Esophagus (tissue), 2 donors: ENCODE measurements at regions not wholly inside any gene's neighbourhood (a gene's known extent, or its start where the extent isn't known, plus 50 kb on each side); places are given as distances from the start of the nearest gene placed in this dataset.

Experiments
- H3K27ac ChIP-seq, 2 donors: one replicate each; pipeline ENCODE4 v1.5.1; 2013; ENCODE audit warnings: low read depth in 2 of 2, mild to moderate bottlenecking in 2 of 2, inconsistent platforms in 1 of 2, low read length in 1 of 2, moderate library complexity in 1 of 2
- H3K27me3 ChIP-seq, 2 donors: one replicate each; pipeline ENCODE4 v1.6.1; 2013; ENCODE audit warnings: low read length in 2 of 2, control low read depth in 1 of 2, mild to moderate bottlenecking in 1 of 2; ENCODE audit not compliant: insufficient read depth in 2 of 2, control insufficient read depth in 1 of 2
- H3K36me3 ChIP-seq, 2 donors: one replicate each; pipeline ENCODE4 v1.6.1; 2013; ENCODE audit warnings: low read length in 1 of 2; ENCODE audit not compliant: control insufficient read depth in 2 of 2, insufficient read depth in 2 of 2
- H3K4me1 ChIP-seq, 2 donors: one replicate each; pipeline ENCODE4 v1.6.1; 2013; ENCODE audit warnings: low read length in 1 of 2; ENCODE audit not compliant: control insufficient read depth in 2 of 2, insufficient read depth in 2 of 2
- H3K4me3 ChIP-seq, 2 donors: one replicate each; pipeline ENCODE4 v1.5.1; 2013; ENCODE audit warnings: low read length in 2 of 2, mild to moderate bottlenecking in 2 of 2, low read depth in 1 of 2, moderate library complexity in 1 of 2
- H3K9me3 ChIP-seq, 2 donors: one replicate each; pipeline ENCODE4 v1.6.1; 2013; ENCODE audit warnings: mild to moderate bottlenecking in 2 of 2, low read depth in 1 of 2, low read length in 1 of 2, moderate library complexity in 1 of 2; ENCODE audit not compliant: control insufficient read depth in 2 of 2, insufficient read depth in 1 of 2
- whole genome bisulfite sequencing, 2 donors: extraction: QIAGEN DNeasy Blood & Tissue Kit; methylation state at CpG; one replicate each; pipeline ENCODE4 v1.1.7; 2013; 5-methylcytosine and 5-hydroxymethylcytosine counted together
- donor health status: healthy with polysubstance abuse.
- donor health status: Bipolar disorder and iron deficiency.

GRCh38 chr9:108631496-108632285 is 224.1 kb downstream of the ACTL7B start:
- Histone ChIP-seq H3K4me3 (no peak overlapping the region), H3K27me3 (no peaks in the 10 kb centered on the region), H3K36me3 (no peaks in the 10 kb centered on the region), H3K9me3 (no peaks in the 10 kb centered on the region), H3K4me1 (no peaks in the 10 kb centered on the region), H3K27ac (no peak overlapping the region)
- WGBS, 2 donors, result 64 to 77% methylated on average over 3 of the region's 3 CpGs

- H3K27me3 ChIP-seq, result no peaks in the 10 kb centered on the region
- H3K36me3 ChIP-seq, result no peaks in the 10 kb centered on the region
- H3K9me3 ChIP-seq, result no peaks in the 10 kb centered on the region
- H3K4me3 ChIP-seq, result no peak overlapping the region
- no peak overlapping the region for H3K27ac ChIP-seq
- no peaks in the 10 kb centered on the region for H3K4me1 ChIP-seq
Measured at GRCh38 chr9:108628316-108628715, 227.5 kb downstream of the ACTL7B start.

- no peak overlapping the region for H3K4me3 ChIP-seq
- no peaks in the 10 kb centered on the region for H3K9me3 ChIP-seq
- H3K36me3 ChIP-seq, result no peaks in the 10 kb centered on the region
- H3K27me3 ChIP-seq, result no peaks in the 10 kb centered on the region
- H3K4me1 ChIP-seq, result no peaks in the 10 kb centered on the region
- WGBS, 2 donors, result 93 to 96% methylated on average over 19 of the region's 19 CpGs
- H3K27ac ChIP-seq, result no peak overlapping the region
Measured at GRCh38 chr9:108626743-108627142, 229.0 kb downstream of the ACTL7B start.

GRCh38 chr9:108621991-108622855 is 233.6 kb downstream of the ACTL7B start:
- Histone ChIP-seq H3K27me3 (no peaks in the 10 kb centered on the region), H3K9me3 (no peaks in the 10 kb centered on the region), H3K4me1 (no peaks in the 10 kb centered on the region), H3K4me3 (no peak overlapping the region), H3K27ac (no peak overlapping the region), H3K36me3 (no peaks in the 10 kb centered on the region)
- WGBS, 2 donors, result 62 to 65% methylated on average over 3 of the region's 3 CpGs

GRCh38 chr9:108620767-108621166 is 235.0 kb downstream of the ACTL7B start:
- Histone ChIP-seq H3K4me1 (no peaks in the 10 kb centered on the region), H3K36me3 (no peaks in the 10 kb centered on the region), H3K9me3 (no peaks in the 10 kb centered on the region), H3K27me3 (no peaks in the 10 kb centered on the region), H3K27ac (no peak overlapping the region), H3K4me3 (no peak overlapping the region)
- 53 to 55% methylated on average over 2 of the region's 2 CpGs for WGBS, 2 donors

GRCh38 chr9:108618906-108619550 is 236.8 kb downstream of the ACTL7B start:
- WGBS, 2 donors, result 90 to 94% methylated on average over 8 of the region's 8 CpGs
- Histone ChIP-seq H3K27ac (no peak overlapping the region), H3K27me3 (no peaks in the 10 kb centered on the region), H3K36me3 (no peaks in the 10 kb centered on the region), H3K9me3 (no peaks in the 10 kb centered on the region), H3K4me3 (no peak overlapping the region), H3K4me1 (no peaks in the 10 kb centered on the region)

- H3K36me3 ChIP-seq, result no peaks in the 10 kb centered on the region
- no peak overlapping the region for H3K4me3 ChIP-seq
- H3K9me3 ChIP-seq, result no peaks in the 10 kb centered on the region
- no peaks in the 10 kb centered on the region for H3K27me3 ChIP-seq
- no peaks in the 10 kb centered on the region for H3K4me1 ChIP-seq
- H3K27ac ChIP-seq, result no peak overlapping the region
Measured at GRCh38 chr9:108617676-108618075, 238.1 kb downstream of the ACTL7B start.

GRCh38 chr9:108615152-108615551 is 240.6 kb downstream of the ACTL7B start:
- H3K36me3 ChIP-seq, result no peaks in the 10 kb centered on the region
- H3K27me3 ChIP-seq, result no peaks in the 10 kb centered on the region
- no peaks in the 10 kb centered on the region for H3K4me1 ChIP-seq
- H3K9me3 ChIP-seq, result no peaks in the 10 kb centered on the region
- no peak overlapping the region for H3K27ac ChIP-seq
- 35 to 42% methylated on average over 1 of the region's 1 CpG for WGBS, 2 donors
- H3K4me3 ChIP-seq, result no peak overlapping the region

GRCh38 chr9:108612513-108612912 is 243.3 kb downstream of the ACTL7B start:
- WGBS, 2 donors, result 64 to 68% methylated on average over 2 of the region's 2 CpGs
- no peak overlapping the region for H3K4me3 ChIP-seq
- H3K27me3 ChIP-seq, result no peaks in the 10 kb centered on the region
- no peaks in the 10 kb centered on the region for H3K36me3 ChIP-seq
- H3K27ac ChIP-seq, result no peak overlapping the region
- no peaks in the 10 kb centered on the region for H3K9me3 ChIP-seq
- no peaks in the 10 kb centered on the region for H3K4me1 ChIP-seq
